ENCODE measurements at regions not wholly inside any gene's neighbourhood (a gene's known extent, or its start where the extent isn't known, plus 50 kb on each side); places are given as distances from the start of the nearest gene placed in this dataset.
A peak's percentile ranks its signal among the peaks of the same experiment; 100 is the strongest.

DNA sequence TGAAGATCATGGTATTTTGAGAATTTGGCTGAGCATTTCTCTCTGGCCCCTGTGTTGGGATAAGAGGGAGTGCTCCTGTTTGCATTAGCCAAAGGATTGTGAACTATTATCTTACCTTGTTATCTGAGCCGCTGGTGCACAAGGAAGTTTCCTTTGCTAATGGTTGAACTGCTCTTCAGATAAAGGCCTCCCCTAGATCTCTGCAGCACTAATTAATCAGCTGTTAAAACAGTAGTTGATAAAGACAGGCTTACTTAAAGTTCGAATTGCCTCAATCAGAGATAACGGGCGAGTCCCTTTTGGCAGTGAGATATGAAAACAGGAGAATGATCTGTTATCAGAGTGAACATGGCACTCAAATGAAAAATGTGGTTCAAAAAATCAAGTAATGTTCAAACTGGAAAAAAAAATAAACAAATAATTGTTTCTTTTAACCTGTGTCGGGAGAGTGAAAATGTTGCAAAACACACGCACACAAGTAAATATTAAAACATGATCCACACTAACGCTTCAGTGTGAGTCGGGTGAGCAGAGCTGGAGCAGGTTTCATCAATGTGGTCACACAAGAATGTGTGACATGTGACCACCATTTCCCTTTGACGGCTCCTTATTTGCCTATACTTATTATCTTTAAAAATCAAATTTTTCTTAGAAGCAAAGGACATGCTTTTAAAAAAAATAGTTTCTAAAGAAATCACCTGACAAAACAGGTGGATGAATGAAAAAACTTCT is 469.1 kb downstream of the SOX2 start:
- no peak for DNase-seq
- H3K4me3 ChIP-seq (ENCODE audit: low read length): peak overlapping the region; percentile 30

GRCh38 chr3:182182531-182182968 is 470.8 kb downstream of the SOX2 start:
- DNase-seq: no peak
- peaks cover 65% of the 10 kb centered on the region for H3K27me3 ChIP-seq (ENCODE audit: control insufficient read depth, insufficient read depth, low read length, poor library complexity, severe bottlenecking)
- no peak overlapping the region for H3K27ac ChIP-seq (ENCODE audit: low read depth, low read length)
- H3K4me3 Mint-ChIP-seq: no peak overlapping the region
- H3K9me3 Mint-ChIP-seq: peaks cover 11% of the 10 kb centered on the region
- H3K27me3 Mint-ChIP-seq (ENCODE audit: insufficient read depth): peaks cover 84% of the 10 kb centered on the region
- H3K4me1 Mint-ChIP-seq: peaks cover 39% of the 10 kb centered on the region
- H3K4me1 ChIP-seq (ENCODE audit: control insufficient read depth, insufficient read depth, low read length): peaks cover 15% of the 10 kb centered on the region
- no peaks in the 10 kb centered on the region for H3K36me3 ChIP-seq (ENCODE audit: control insufficient read depth, insufficient read depth, low read length)
- no peak overlapping the region for H3K4me3 ChIP-seq (ENCODE audit: low read length)
- 94% methylated on average over 5 of the region's 5 CpGs; no CpG with 5 or more reads in 1 of the 2 experiments for WGBS, 2 experiments (ENCODE audit: insufficient coverage in 1 of 2, insufficient read length in 1 of 2)
- no peaks in the 10 kb centered on the region for H3K36me3 Mint-ChIP-seq (ENCODE audit: low read depth)
- peaks cover 15% of the 10 kb centered on the region for H3K9me3 ChIP-seq (ENCODE audit: control insufficient read depth, low read length)
- no peak overlapping the region for H3K27ac Mint-ChIP-seq
- TF ChIP-seq CTCF (conservative IDR thresholded peaks at IDR 0.05): no peak
- H3K9ac ChIP-seq (ENCODE audit: extremely low read depth, low read length, poor library complexity, severe bottlenecking): no peak overlapping the region

More for the DNA sequence above, 469.1 kb downstream of the SOX2 start:
- H3K4me3 Mint-ChIP-seq: no peak overlapping the region
- no peak for TF ChIP-seq CTCF (conservative IDR thresholded peaks at IDR 0.05)
- peaks cover 85% of the 10 kb centered on the region for H3K27me3 Mint-ChIP-seq (ENCODE audit: insufficient read depth)
- Histone ChIP-seq H3K27ac (ENCODE audit: low read depth, low read length) (no peak overlapping the region), H3K9me3 (ENCODE audit: control insufficient read depth, low read length) (no peaks in the 10 kb centered on the region), H3K36me3 (ENCODE audit: control insufficient read depth, insufficient read depth, low read length) (no peaks in the 10 kb centered on the region), H3K4me1 (ENCODE audit: control insufficient read depth, insufficient read depth, low read length) (peaks cover 15% of the 10 kb centered on the region), H3K9ac (ENCODE audit: extremely low read depth, low read length, poor library complexity, severe bottlenecking) (no peak overlapping the region), H3K27me3 (ENCODE audit: control insufficient read depth, insufficient read depth, low read length, poor library complexity, severe bottlenecking) (peaks cover 72% of the 10 kb centered on the region)
- H3K9me3 Mint-ChIP-seq: no peaks in the 10 kb centered on the region
- peaks cover 39% of the 10 kb centered on the region for H3K4me1 Mint-ChIP-seq
- no peak overlapping the region for H3K27ac Mint-ChIP-seq
- 52 to 74% methylated on average over 8 to 9 of the region's 9 CpGs for WGBS, 2 experiments (ENCODE audit: insufficient coverage in 1 of 2, insufficient read length in 1 of 2)
- no peaks in the 10 kb centered on the region for H3K36me3 Mint-ChIP-seq (ENCODE audit: low read depth)

DNA sequence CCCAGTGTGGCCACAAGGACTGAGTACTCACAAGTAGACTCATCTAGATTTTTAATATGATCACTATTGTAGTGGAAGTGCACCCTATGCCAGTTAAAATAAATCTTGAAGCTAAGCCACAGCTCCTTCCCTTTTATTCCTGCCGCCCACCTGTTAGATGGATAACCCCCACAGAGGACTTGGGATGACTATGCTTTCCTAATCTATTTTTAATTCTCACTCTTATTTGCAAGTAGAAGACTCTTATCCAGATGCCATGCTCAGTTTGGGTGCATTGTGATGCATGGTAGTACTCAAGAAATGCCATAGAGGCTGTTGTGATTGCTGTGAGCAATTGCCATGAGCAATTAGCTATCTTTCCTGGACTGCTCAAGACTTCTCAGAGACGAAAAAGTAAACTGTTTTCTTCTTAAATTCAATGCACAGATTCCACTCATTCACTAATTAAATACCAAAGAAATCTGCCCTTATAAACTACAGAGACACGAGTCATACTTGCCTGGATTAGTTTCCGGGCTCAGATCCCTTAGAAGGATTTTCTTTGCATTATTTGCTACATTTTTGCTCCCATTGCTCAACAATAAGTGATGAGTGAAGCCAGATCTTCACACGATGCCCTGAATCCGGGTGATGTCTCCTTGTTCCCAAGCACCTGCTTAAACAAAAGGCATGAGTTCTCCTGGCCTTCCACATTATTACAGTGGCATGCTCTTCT is 472.1 kb downstream of the SOX2 start:
- DNase-seq: no peak
- Mint-ChIP-seq H3K9me3 (peaks cover 17% of the 10 kb centered on the region), H3K4me1 (peaks cover 37% of the 10 kb centered on the region), H3K27ac (no peak overlapping the region), H3K27me3 (ENCODE audit: insufficient read depth) (peaks cover 83% of the 10 kb centered on the region), H3K36me3 (ENCODE audit: low read depth) (no peaks in the 10 kb centered on the region), H3K4me3 (no peak overlapping the region)
- Histone ChIP-seq H3K4me3 (ENCODE audit: low read length) (no peak overlapping the region), H3K27ac (ENCODE audit: low read depth, low read length) (no peak overlapping the region), H3K4me1 (ENCODE audit: control insufficient read depth, insufficient read depth, low read length) (peaks cover 15% of the 10 kb centered on the region), H3K9me3 (ENCODE audit: control insufficient read depth, low read length) (peaks cover 19% of the 10 kb centered on the region), H3K9ac (ENCODE audit: extremely low read depth, low read length, poor library complexity, severe bottlenecking) (no peak overlapping the region), H3K36me3 (ENCODE audit: control insufficient read depth, insufficient read depth, low read length) (no peaks in the 10 kb centered on the region), H3K27me3 (ENCODE audit: control insufficient read depth, insufficient read depth, low read length, poor library complexity, severe bottlenecking) (peaks cover 53% of the 10 kb centered on the region)
- 71 to 77% methylated on average over 5 to 6 of the region's 6 CpGs for WGBS, 2 experiments (ENCODE audit: insufficient coverage in 1 of 2, insufficient read length in 1 of 2)
- no peak for TF ChIP-seq CTCF (conservative IDR thresholded peaks at IDR 0.05)
